ENCODE measurements at regions not wholly inside any gene's neighbourhood (a gene's known extent, or its start where the extent isn't known, plus 50 kb on each side); places are given as distances from the start of the nearest gene placed in this dataset.

GRCh38 chr9:90107726-90108655 is 503.2 kb downstream of the GADD45G start:
- TF ChIP-seq POLR2AphosphoS5 (IDR thresholded peaks at IDR 0.05): no peak
- TF ChIP-seq, protein P1, sequence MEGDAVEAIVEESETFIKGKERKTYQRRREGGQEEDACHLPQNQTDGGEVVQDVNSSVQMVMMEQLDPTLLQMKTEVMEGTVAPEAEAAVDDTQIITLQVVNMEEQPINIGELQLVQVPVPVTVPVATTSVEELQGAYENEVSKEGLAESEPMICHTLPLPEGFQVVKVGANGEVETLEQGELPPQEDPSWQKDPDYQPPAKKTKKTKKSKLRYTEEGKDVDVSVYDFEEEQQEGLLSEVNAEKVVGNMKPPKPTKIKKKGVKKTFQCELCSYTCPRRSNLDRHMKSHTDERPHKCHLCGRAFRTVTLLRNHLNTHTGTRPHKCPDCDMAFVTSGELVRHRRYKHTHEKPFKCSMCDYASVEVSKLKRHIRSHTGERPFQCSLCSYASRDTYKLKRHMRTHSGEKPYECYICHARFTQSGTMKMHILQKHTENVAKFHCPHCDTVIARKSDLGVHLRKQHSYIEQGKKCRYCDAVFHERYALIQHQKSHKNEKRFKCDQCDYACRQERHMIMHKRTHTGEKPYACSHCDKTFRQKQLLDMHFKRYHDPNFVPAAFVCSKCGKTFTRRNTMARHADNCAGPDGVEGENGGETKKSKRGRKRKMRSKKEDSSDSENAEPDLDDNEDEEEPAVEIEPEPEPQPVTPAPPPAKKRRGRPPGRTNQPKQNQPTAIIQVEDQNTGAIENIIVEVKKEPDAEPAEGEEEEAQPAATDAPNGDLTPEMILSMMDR (IDR thresholded peaks at IDR 0.05; ENCODE audit: poor library complexity, severe bottlenecking): no peak
- no peak for TF ChIP-seq EZH2 (IDR thresholded peaks at IDR 0.05; ENCODE audit: borderline replicate concordance, insufficient read depth, low read length, poor library complexity, severe bottlenecking)
- TF ChIP-seq TAF1 (IDR thresholded peaks at IDR 0.05; ENCODE audit: low read depth): no peak
